NT2/D1 (cell line): ENCODE measurements at regions not wholly inside any gene's neighbourhood (a gene's known extent, or its start where the extent isn't known, plus 50 kb on each side); places are given as distances from the start of the nearest gene placed in this dataset.

Experiments used
- SUZ12 ChIP-seq: IDR thresholded peaks from 2 replicates; pipeline ENCODE4 v1.6.1; 2011; ENCODE audit not compliant: insufficient read length, insufficient read depth; ENCODE audit errors: extremely low read depth
- YY1 ChIP-seq: IDR thresholded peaks from 2 replicates; pipeline ENCODE4 v1.6.1; 2011; ENCODE audit not compliant: insufficient read length, insufficient read depth
- ZNF274 ChIP-seq: IDR thresholded peaks from 2 replicates; pipeline ENCODE4 v1.6.1; 2011; ENCODE audit warnings: mild to moderate bottlenecking, low read depth, low read length

- TF ChIP-seq SUZ12 (no peak), ZNF274 (no peak), YY1 (no peak)
These were observed 384.1 kb downstream of the CDH19 start for GRCh38 chr18:66219817-66220216.
